ENCODE measurements at regions not wholly inside any gene's neighbourhood (a gene's known extent, or its start where the extent isn't known, plus 50 kb on each side); places are given as distances from the start of the nearest gene placed in this dataset.

DNA sequence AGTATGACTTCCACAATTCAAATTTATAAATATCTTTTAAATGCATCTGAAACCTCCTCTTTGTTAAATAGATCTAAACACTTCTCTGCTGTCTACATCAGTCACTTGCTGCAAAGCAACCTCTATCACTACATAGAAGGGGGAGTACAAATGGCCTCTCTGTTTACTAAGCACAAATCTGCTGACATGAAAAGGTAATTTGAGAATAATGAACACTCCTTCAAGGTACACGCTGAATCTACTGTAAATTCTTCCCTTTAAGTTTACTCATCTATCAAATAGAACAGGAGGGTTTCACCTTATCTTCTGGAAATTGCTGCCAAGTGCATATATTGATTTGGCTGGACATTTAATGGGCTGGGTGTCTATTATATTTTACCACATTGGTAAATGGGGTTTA lies 879.6 kb downstream of the SUCLG1 start:
- Histone ChIP-seq H3K4me1 (ENCODE audit: control insufficient read depth, extremely low read depth, insufficient read depth, low read length) (no peaks in the 10 kb centered on the region), H3K27ac (ENCODE audit: insufficient read depth, low read length) (no peak overlapping the region), H3K4me2 (ENCODE audit: extremely low read depth, insufficient read depth, low read length) (no peak overlapping the region), H3K9me3 (ENCODE audit: control insufficient read depth, insufficient read depth, low read depth, low read length) (no peaks in the 10 kb centered on the region), H3K79me2 (ENCODE audit: control insufficient read depth, insufficient read depth, low read length) (no peaks in the 10 kb centered on the region), H2AFZ (ENCODE audit: low read length) (no peak overlapping the region), H3K27me3 (ENCODE audit: control insufficient read depth, insufficient read depth, low read length) (no peaks in the 10 kb centered on the region), H3K9ac (ENCODE audit: insufficient read depth, low read length) (no peak overlapping the region), H3K4me3 (replicated peaks in 1 of 4; ENCODE audit: control extremely low read depth in 1 of 4, insufficient read depth in 1 of 4, low read depth in 3 of 4, low read length in 4 of 4) (no peak overlapping the region), H3K36me3 (ENCODE audit: control insufficient read depth, insufficient read depth, low read length) (no peaks in the 10 kb centered on the region), H4K20me1 (ENCODE audit: control insufficient read depth, extremely low read depth, insufficient read depth, low read length) (no peaks in the 10 kb centered on the region)
- TF ChIP-seq, protein P1, sequence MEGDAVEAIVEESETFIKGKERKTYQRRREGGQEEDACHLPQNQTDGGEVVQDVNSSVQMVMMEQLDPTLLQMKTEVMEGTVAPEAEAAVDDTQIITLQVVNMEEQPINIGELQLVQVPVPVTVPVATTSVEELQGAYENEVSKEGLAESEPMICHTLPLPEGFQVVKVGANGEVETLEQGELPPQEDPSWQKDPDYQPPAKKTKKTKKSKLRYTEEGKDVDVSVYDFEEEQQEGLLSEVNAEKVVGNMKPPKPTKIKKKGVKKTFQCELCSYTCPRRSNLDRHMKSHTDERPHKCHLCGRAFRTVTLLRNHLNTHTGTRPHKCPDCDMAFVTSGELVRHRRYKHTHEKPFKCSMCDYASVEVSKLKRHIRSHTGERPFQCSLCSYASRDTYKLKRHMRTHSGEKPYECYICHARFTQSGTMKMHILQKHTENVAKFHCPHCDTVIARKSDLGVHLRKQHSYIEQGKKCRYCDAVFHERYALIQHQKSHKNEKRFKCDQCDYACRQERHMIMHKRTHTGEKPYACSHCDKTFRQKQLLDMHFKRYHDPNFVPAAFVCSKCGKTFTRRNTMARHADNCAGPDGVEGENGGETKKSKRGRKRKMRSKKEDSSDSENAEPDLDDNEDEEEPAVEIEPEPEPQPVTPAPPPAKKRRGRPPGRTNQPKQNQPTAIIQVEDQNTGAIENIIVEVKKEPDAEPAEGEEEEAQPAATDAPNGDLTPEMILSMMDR (conservative IDR thresholded peaks at IDR 0.05 in 1 of 2, IDR thresholded peaks at IDR 0.05 in 1 of 2; ENCODE audit: low read depth in 1 of 2, low read length in 2 of 2) = no peak
- no peak for TF ChIP-seq EZH2 (IDR thresholded peaks at IDR 0.05; ENCODE audit: low read length, missing control alignments)
- no peak for DNase-seq (ENCODE audit: low read depth in 2 of 2)

DNA sequence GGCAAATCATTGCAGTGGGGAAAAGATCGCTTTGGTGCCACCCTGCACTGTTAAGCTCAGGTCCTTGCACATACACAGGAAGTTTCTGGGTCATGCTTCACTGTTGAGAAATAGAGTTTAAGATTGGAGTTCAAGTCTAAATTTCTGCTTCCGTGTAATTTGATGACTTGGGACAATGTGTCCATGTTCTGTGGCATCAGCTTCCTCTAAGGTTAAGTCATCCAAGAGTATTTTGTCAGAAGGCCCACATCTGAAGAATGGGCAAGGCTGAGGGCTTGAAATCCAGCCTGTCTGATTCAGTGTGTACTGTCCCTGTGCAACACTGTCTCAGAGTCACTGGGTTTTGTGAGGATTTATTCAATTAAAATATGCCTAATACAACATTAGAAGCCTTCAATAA lies 880.7 kb downstream of the SUCLG1 start:
- Histone ChIP-seq H3K9me3 (ENCODE audit: control insufficient read depth, insufficient read depth, low read depth, low read length) (no peaks in the 10 kb centered on the region), H3K4me1 (ENCODE audit: control insufficient read depth, extremely low read depth, insufficient read depth, low read length) (no peaks in the 10 kb centered on the region), H3K27ac (ENCODE audit: insufficient read depth, low read length) (no peak overlapping the region), H3K36me3 (ENCODE audit: control insufficient read depth, insufficient read depth, low read length) (no peaks in the 10 kb centered on the region), H3K4me3 (replicated peaks in 1 of 4; ENCODE audit: control extremely low read depth in 1 of 4, insufficient read depth in 1 of 4, low read depth in 3 of 4, low read length in 4 of 4) (no peak overlapping the region), H3K4me2 (ENCODE audit: extremely low read depth, insufficient read depth, low read length) (no peak overlapping the region), H3K79me2 (ENCODE audit: control insufficient read depth, insufficient read depth, low read length) (no peaks in the 10 kb centered on the region), H4K20me1 (ENCODE audit: control insufficient read depth, extremely low read depth, insufficient read depth, low read length) (no peaks in the 10 kb centered on the region), H3K27me3 (ENCODE audit: control insufficient read depth, insufficient read depth, low read length) (no peaks in the 10 kb centered on the region), H3K9ac (ENCODE audit: insufficient read depth, low read length) (no peak overlapping the region), H2AFZ (ENCODE audit: low read length) (no peak overlapping the region)
- DNase-seq (ENCODE audit: low read depth in 2 of 2) = peak in 1 of 2 donors; percentile 9
- no peak for TF ChIP-seq EZH2 (IDR thresholded peaks at IDR 0.05; ENCODE audit: low read length, missing control alignments)
- TF ChIP-seq, protein P1 (conservative IDR thresholded peaks at IDR 0.05 in 1 of 2, IDR thresholded peaks at IDR 0.05 in 1 of 2; ENCODE audit: low read depth in 1 of 2, low read length in 2 of 2) = no peak

DNA sequence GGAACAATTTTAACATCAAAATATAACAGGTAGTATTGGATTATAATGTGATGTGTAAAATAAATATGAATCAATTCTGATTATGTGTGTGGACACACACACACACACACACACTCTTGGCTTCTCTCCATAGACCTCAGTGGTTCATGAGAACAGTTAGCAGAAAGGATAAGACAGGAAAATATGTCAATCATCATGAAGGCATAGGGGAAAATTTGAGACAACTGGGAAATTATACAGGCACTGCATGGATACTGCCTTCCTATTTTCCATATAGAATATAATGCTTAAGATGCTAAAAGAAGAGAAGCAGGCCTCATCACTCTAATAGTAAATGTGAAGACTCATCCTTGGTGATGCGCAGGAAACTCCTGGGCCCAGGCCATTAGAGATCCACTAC lies 884.5 kb downstream of the SUCLG1 start:
- TF ChIP-seq, protein P1 (conservative IDR thresholded peaks at IDR 0.05 in 1 of 2, IDR thresholded peaks at IDR 0.05 in 1 of 2; ENCODE audit: low read depth in 1 of 2, low read length in 2 of 2) = no peak
- no peak for TF ChIP-seq EZH2 (IDR thresholded peaks at IDR 0.05; ENCODE audit: low read length, missing control alignments)
- no peaks in the 10 kb centered on the region for H4K20me1 ChIP-seq (ENCODE audit: control insufficient read depth, extremely low read depth, insufficient read depth, low read length)
- no peak overlapping the region for H3K4me3 ChIP-seq (replicated peaks in 1 of 4; ENCODE audit: control extremely low read depth in 1 of 4, insufficient read depth in 1 of 4, low read depth in 3 of 4, low read length in 4 of 4)

More for the DNA sequence above, 884.5 kb downstream of the SUCLG1 start:
- Histone ChIP-seq H3K9ac (ENCODE audit: insufficient read depth, low read length) (no peak overlapping the region), H3K79me2 (ENCODE audit: control insufficient read depth, insufficient read depth, low read length) (no peaks in the 10 kb centered on the region), H3K4me1 (ENCODE audit: control insufficient read depth, extremely low read depth, insufficient read depth, low read length) (no peaks in the 10 kb centered on the region), H3K4me2 (ENCODE audit: extremely low read depth, insufficient read depth, low read length) (no peak overlapping the region), H3K27me3 (ENCODE audit: control insufficient read depth, insufficient read depth, low read length) (no peaks in the 10 kb centered on the region), H3K9me3 (ENCODE audit: control insufficient read depth, insufficient read depth, low read depth, low read length) (no peaks in the 10 kb centered on the region), H2AFZ (ENCODE audit: low read length) (no peak overlapping the region), H3K27ac (ENCODE audit: insufficient read depth, low read length) (no peak overlapping the region), H3K36me3 (ENCODE audit: control insufficient read depth, insufficient read depth, low read length) (no peaks in the 10 kb centered on the region)
- no peak for DNase-seq (ENCODE audit: low read depth in 2 of 2)

All from fibroblast of lung (primary cell).